ENCODE measurements at regions not wholly inside any gene's neighbourhood (a gene's known extent, or its start where the extent isn't known, plus 50 kb on each side); places are given as distances from the start of the nearest gene placed in this dataset.
"Not testable (repeated sequence)": the region's sequence is repeated elsewhere in the genome, so short reads cannot be mapped to it uniquely, and the experiment has no call there.

- Histone ChIP-seq H3K4me1 (no peaks in the 10 kb centered on the region), H3K4me3 (no peak overlapping the region), H3K36me3 (no peaks in the 10 kb centered on the region), H3K9me3 (no peaks in the 10 kb centered on the region), H3K27me3 (no peaks in the 10 kb centered on the region), H3K27ac (no peak overlapping the region)
- intact Hi-C loops (cut with DNase I): no loop called here
- TF ChIP-seq, protein P1, sequence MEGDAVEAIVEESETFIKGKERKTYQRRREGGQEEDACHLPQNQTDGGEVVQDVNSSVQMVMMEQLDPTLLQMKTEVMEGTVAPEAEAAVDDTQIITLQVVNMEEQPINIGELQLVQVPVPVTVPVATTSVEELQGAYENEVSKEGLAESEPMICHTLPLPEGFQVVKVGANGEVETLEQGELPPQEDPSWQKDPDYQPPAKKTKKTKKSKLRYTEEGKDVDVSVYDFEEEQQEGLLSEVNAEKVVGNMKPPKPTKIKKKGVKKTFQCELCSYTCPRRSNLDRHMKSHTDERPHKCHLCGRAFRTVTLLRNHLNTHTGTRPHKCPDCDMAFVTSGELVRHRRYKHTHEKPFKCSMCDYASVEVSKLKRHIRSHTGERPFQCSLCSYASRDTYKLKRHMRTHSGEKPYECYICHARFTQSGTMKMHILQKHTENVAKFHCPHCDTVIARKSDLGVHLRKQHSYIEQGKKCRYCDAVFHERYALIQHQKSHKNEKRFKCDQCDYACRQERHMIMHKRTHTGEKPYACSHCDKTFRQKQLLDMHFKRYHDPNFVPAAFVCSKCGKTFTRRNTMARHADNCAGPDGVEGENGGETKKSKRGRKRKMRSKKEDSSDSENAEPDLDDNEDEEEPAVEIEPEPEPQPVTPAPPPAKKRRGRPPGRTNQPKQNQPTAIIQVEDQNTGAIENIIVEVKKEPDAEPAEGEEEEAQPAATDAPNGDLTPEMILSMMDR (IDR thresholded peaks at IDR 0.05): no peak
- TF ChIP-seq POLR2A (IDR thresholded peaks at IDR 0.05): no peak
- DNase-seq: no peak
- WGBS, 2 donors: 75 to 100% methylated on average over 2 of the region's 2 CpGs
These were observed 173.7 kb downstream of the KBTBD8 start for GRCh38 chr3:67171841-67172240.

- DNase-seq; H3K4me3 ChIP-seq; H3K27ac ChIP-seq; H3K9me3 ChIP-seq; H3K27me3 ChIP-seq; H3K4me1 ChIP-seq; H3K36me3 ChIP-seq; intact Hi-C loops (cut with DNase I): not testable (repeated sequence)
- WGBS, 2 donors: 58 to 70% methylated on average over 3 of the region's 3 CpGs
These were observed 175.0 kb downstream of the KBTBD8 start for GRCh38 chr3:67173130-67173529.

DNA sequence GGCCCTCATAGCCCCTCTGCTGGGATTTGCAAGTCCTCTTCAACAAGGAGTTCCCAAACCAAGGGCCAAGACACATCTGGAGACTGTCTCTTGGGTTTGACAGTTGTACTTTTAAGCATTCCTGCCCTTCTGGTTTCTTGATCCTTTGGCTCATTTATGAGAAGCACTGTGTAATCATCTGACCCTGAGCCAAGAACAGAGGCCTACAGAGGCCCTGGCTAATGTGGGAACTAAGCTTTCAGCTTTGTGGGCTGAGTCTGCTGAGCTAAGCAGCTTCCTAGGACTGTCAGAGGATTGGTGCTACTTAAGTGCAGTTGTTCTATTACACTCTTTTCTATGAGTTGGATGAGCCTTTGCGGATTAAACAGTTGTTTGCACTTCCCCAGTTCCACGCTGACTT is 178.3 kb downstream of the KBTBD8 start:
- Histone ChIP-seq H3K27me3 (no peaks in the 10 kb centered on the region), H3K36me3 (no peaks in the 10 kb centered on the region), H3K27ac (no peak overlapping the region), H3K4me3 (no peak overlapping the region), H3K9me3 (no peaks in the 10 kb centered on the region), H3K4me1 (no peaks in the 10 kb centered on the region)
- TF ChIP-seq, protein P1 (IDR thresholded peaks at IDR 0.05): no peak
- no peak for TF ChIP-seq POLR2A (IDR thresholded peaks at IDR 0.05)
- no peak for DNase-seq
- intact Hi-C loops (cut with DNase I): no loop called here
- WGBS, 2 donors: 60 to 61% methylated on average over 2 of the region's 2 CpGs

DNA sequence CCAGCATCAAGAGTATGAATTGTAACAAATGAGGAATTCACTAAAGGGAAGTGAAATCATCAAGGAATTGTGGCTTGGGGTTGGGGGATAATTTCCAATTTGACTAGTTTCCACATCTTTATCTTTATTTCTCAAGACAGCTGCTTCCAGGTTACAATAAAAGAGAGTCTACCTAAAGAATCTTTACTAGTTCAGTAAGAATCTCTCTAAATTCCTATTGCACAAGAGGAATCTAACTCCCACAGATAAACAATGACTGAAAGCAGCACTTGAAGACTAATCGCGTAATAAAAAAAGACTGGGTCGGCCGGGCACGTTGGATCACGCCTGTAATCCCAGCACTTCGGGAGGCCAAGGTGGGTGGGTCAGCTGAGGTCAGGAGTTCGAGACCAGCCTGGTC is 194.4 kb downstream of the KBTBD8 start:
- WGBS, 2 donors: 66 to 73% methylated on average over 8 of the region's 8 CpGs
- TF ChIP-seq, protein P1 (IDR thresholded peaks at IDR 0.05): no peak
- TF ChIP-seq POLR2A (IDR thresholded peaks at IDR 0.05): no peak
- no peak for DNase-seq

GRCh38 chr3:67196677-67197076 is 198.6 kb downstream of the KBTBD8 start:
- no peaks in the 10 kb centered on the region for H3K36me3 ChIP-seq
- TF ChIP-seq, protein P1 (IDR thresholded peaks at IDR 0.05): no peak
- TF ChIP-seq POLR2A (IDR thresholded peaks at IDR 0.05): no peak
- H3K27me3 ChIP-seq: no peaks in the 10 kb centered on the region
- no peaks in the 10 kb centered on the region for H3K4me1 ChIP-seq
- intact Hi-C loops (cut with DNase I): no loop called here
- DNase-seq: no peak
- WGBS, 2 donors: 92 to 95% methylated on average over 9 of the region's 9 CpGs
- H3K9me3 ChIP-seq: no peaks in the 10 kb centered on the region
- H3K4me3 ChIP-seq: no peak overlapping the region
- no peak overlapping the region for H3K27ac ChIP-seq

More for the DNA sequence above, 194.4 kb downstream of the KBTBD8 start:
- intact Hi-C loops (cut with DNase I): no loop called here
- Histone ChIP-seq H3K4me3 (no peak overlapping the region), H3K27me3 (no peaks in the 10 kb centered on the region), H3K4me1 (no peaks in the 10 kb centered on the region), H3K36me3 (no peaks in the 10 kb centered on the region), H3K27ac (no peak overlapping the region), H3K9me3 (no peaks in the 10 kb centered on the region)

GRCh38 chr3:67198374-67198773 is 200.3 kb downstream of the KBTBD8 start:
- Histone ChIP-seq H3K4me3 (no peak overlapping the region), H3K36me3 (no peaks in the 10 kb centered on the region), H3K27ac (no peak overlapping the region), H3K27me3 (no peaks in the 10 kb centered on the region), H3K9me3 (no peaks in the 10 kb centered on the region), H3K4me1 (no peaks in the 10 kb centered on the region)
- no peak for DNase-seq
- WGBS, 2 donors: 60 to 80% methylated on average over 1 of the region's 1 CpG
- intact Hi-C loops (cut with DNase I): no loop called here
- TF ChIP-seq, protein P1 (IDR thresholded peaks at IDR 0.05): no peak
- no peak for TF ChIP-seq POLR2A (IDR thresholded peaks at IDR 0.05)
